GM12878 (cell line): ENCODE measurements at regions not wholly inside any gene's neighbourhood (a gene's known extent, or its start where the extent isn't known, plus 50 kb on each side); places are given as distances from the start of the nearest gene placed in this dataset.

ENCODE experiments used
- CHD4 ChIP-seq: fragments of 200-600 bp; sonication (generic); IDR thresholded peaks from 2 replicates; pipeline ENCODE4 v1.6.1; 2016; ENCODE audit warnings: mild to moderate bottlenecking
- CTCF ChIP-seq, 3 experiments: IDR thresholded peaks in 2 of 3; conservative IDR thresholded peaks in 1 of 3; 2 replicates each; pipeline ENCODE4 v1.5.1; 2011; ENCODE audit warnings: low read depth in 3 of 3, low read length in 3 of 3, mild to moderate bottlenecking in 3 of 3, control low read depth in 2 of 3, moderate library complexity in 2 of 3, inconsistent platforms in 1 of 3, mixed read lengths in 1 of 3; ENCODE audit not compliant: control insufficient read depth in 2 of 3, insufficient read depth in 1 of 3; ENCODE audit errors: extremely low read depth in 1 of 3
- CUX1 ChIP-seq: IDR thresholded peaks from 2 replicates; pipeline ENCODE4 v1.6.1; 2012; ENCODE audit warnings: improper control_type of control experiment, low read depth, low read length; ENCODE audit not compliant: insufficient replicate concordance
- EP300 ChIP-seq, 2 experiments: fragments of 150-350 bp in 1 of 2; IDR thresholded peaks; 2 replicates each; pipeline ENCODE4 v1.6.1; 2011 to 2012; ENCODE audit warnings: low read depth in 2 of 2, low read length in 2 of 2, borderline replicate concordance in 1 of 2, improper control_type of control experiment in 1 of 2, inconsistent platforms in 1 of 2; ENCODE audit not compliant: control insufficient read depth in 1 of 2
- EZH2 ChIP-seq: IDR thresholded peaks from 2 replicates; pipeline ENCODE4 v1.6.1; 2012; ENCODE audit warnings: low read depth, mild to moderate bottlenecking, control low read depth, inconsistent platforms, low read length, borderline replicate concordance; ENCODE audit not compliant: control insufficient read depth
- MAX ChIP-seq: IDR thresholded peaks from 2 replicates; pipeline ENCODE4 v1.6.1; 2012; ENCODE audit warnings: low read depth, low read length, improper control_type of control experiment
- NRF1 ChIP-seq: conservative IDR thresholded peaks from 2 replicates; pipeline ENCODE4 v1.6.1; 2011; ENCODE audit warnings: mild to moderate bottlenecking, low read depth, low read length, improper control_type of control experiment
- POLR2A ChIP-seq: IDR thresholded peaks from 2 replicates; pipeline ENCODE4 v1.6.1; 2011; ENCODE audit warnings: low read depth, mild to moderate bottlenecking, low read length
- REST ChIP-seq: IDR thresholded peaks from 2 replicates; pipeline ENCODE4 v1.6.1; 2012; ENCODE audit warnings: mild to moderate bottlenecking, low read depth, low read length
- SMC3 ChIP-seq: IDR thresholded peaks from 2 replicates; pipeline ENCODE4 v1.6.1; 2011; ENCODE audit warnings: low read length, improper control_type of control experiment, borderline replicate concordance
- SRF ChIP-seq, 2 experiments: IDR thresholded peaks; 2 replicates each; pipeline ENCODE4 v1.6.1; 2011; ENCODE audit warnings: low read depth in 2 of 2, low read length in 2 of 2, mild to moderate bottlenecking in 1 of 2, moderate library complexity in 1 of 2
- TARDBP ChIP-seq: IDR thresholded peaks from 2 replicates; pipeline ENCODE4 v1.6.1; 2016; ENCODE audit warnings: borderline replicate concordance
- WRNIP1 ChIP-seq: IDR thresholded peaks from 2 replicates; pipeline ENCODE4 v1.6.1; 2011; ENCODE audit warnings: low read depth, low read length, improper control_type of control experiment, borderline replicate concordance
- ZBTB33 ChIP-seq: fragments of 450-650 bp; IDR thresholded peaks from 2 replicates; pipeline ENCODE4 v1.6.1; 2017; ENCODE audit warnings: mild to moderate bottlenecking

GRCh38 chr13:105389373-105389772 is 1146.1 kb downstream of the EFNB2 start:
- no peak for TF ChIP-seq CTCF (IDR thresholded peaks at IDR 0.05 in 2 of 3, conservative IDR thresholded peaks at IDR 0.05 in 1 of 3; ENCODE audit: control insufficient read depth in 2 of 3, extremely low read depth in 1 of 3, insufficient read depth in 1 of 3, low read depth in 3 of 3, low read length in 3 of 3)
- no peak for TF ChIP-seq TARDBP
- no peak for TF ChIP-seq CHD4
- no peak for TF ChIP-seq WRNIP1
- TF ChIP-seq ZBTB33, result no peak
- no peak for TF ChIP-seq MAX
- TF ChIP-seq EZH2, result no peak
- TF ChIP-seq EP300 (IDR thresholded peaks at IDR 0.05; ENCODE audit: borderline replicate concordance in 1 of 2, control insufficient read depth in 1 of 2, low read depth in 2 of 2, low read length in 2 of 2), result no peak
- no peak for TF ChIP-seq POLR2A
- TF ChIP-seq SRF (IDR thresholded peaks at IDR 0.05; ENCODE audit: low read depth in 2 of 2, low read length in 2 of 2), result no peak
- TF ChIP-seq CUX1, result no peak
- TF ChIP-seq SMC3, result no peak
- no peak for TF ChIP-seq NRF1
- TF ChIP-seq REST, result no peak
